Pancreas (tissue), 10 donors: ENCODE measurements at regions not wholly inside any gene's neighbourhood (a gene's known extent, or its start where the extent isn't known, plus 50 kb on each side); places are given as distances from the start of the nearest gene placed in this dataset.

ENCODE experiments used
- ATAC-seq, 4 donors: fragments of 200-7000 bp; cut with Tn5 transposase; one replicate each; pipeline versions ENCODE4 v1.8.0 to v1.9.1; 2020; ENCODE audit warnings: mild to moderate bottlenecking in 4 of 4, moderate library complexity in 4 of 4
- DNase-seq, 6 donors: peaks; one replicate each; pipeline ENCODE4 v3.0.0-alpha.2; 2020
- FAIRE-seq: peaks from 2 replicates; lab custom pipeline; 2012; peaks lifted over from hg19 to GRCh38; lab: Jason Lieb, UNC
- H3K27ac ChIP-seq, 4 donors: fragments of 200-600 bp; sonication (generic); 1 replicate in 3 of 4; 2 replicates in 1 of 4; pipeline versions ENCODE4 v1.5.0 to v1.8.0; 2020
- H3K27me3 ChIP-seq, 4 donors: fragments of 200-600 bp; one replicate each; pipeline ENCODE4 v1.8.0; 2021
- H3K36me3 ChIP-seq, 3 donors: fragments of 200-600 bp; sonication (generic) in 1 of 3; one replicate each; pipeline versions ENCODE4 v1.5.0 to v1.8.0; 2020 to 2021
- H3K4me1 ChIP-seq, 3 donors: fragments of 200-600 bp; one replicate each; pipeline ENCODE4 v1.8.0; 2021
- H3K4me3 ChIP-seq, 4 donors: fragments of 200-600 bp; sonication (generic) in 2 of 4; one replicate each; pipeline versions ENCODE4 v1.5.0 to v1.8.0; 2020 to 2021
- H3K9me3 ChIP-seq, 4 donors: fragments of 200-600 bp; one replicate each; pipeline ENCODE4 v1.8.0; 2021
- WGBS, 2 donors: extraction: QIAGEN DNeasy Blood & Tissue Kit; methylation state at CpG; one replicate each; pipeline ENCODE4 v1.1.7; 2013; 5-methylcytosine and 5-hydroxymethylcytosine counted together
- intact Hi-C, 3 donors: fragments of 100-400 bp; cut with DNase I; formaldehyde crosslinking; loops; one replicate each; pipeline versions ENCODE4 v1.11.1 to v1.14.2; 2022
- TF ChIP-seq, protein P1 (sequence below), 4 donors: fragments of 200-600 bp; sonication (generic) in 3 of 4; IDR thresholded peaks; one replicate each; pipeline versions ENCODE4 v1.5.0 to v1.8.0; 2021; ENCODE audit warnings: antibody characterized with exemption in 4 of 4
- donor health status: healthy with polysubstance abuse.
- donor health status: DM: no; HTN: no; CAD: no; lungs with moderate emphysema.
- donor health status: DM: no; HTN: no; CAD: no.
- donor health status: control.
- donor health status: control.
- donor health status: Bipolar disorder and iron deficiency.
- donor health status: DM: yes; HTN: yes; CAD: no.
- donor health status: DM: no; HTN: no; CAD: no.
- donor health status: DM: no; HTN: no; CAD: no.
- donor health status: DM: yes; HTN: yes; CAD: no.

DNA sequence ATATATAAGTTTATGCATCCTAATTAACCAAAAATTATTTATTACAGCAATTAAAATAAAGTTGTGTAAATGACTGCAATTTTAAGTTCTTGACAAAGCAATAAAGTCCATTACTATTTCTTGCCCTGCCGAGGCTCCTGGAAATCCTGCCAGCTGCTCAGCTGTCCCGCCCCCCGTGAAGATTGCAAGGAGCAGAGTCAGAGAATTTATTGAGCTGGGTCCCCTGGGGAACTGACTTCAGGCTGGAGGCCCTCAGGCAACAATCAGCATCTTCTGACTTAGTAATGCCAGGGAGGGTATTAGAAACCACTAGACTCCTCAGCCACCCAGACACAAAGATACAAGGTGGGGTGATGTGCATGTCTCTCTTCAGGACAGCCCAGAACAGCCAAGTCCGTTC is 92.3 kb downstream of the EDN3 start:
- WGBS, 2 donors: 28 to 42% methylated on average over 4 of the region's 4 CpGs

DNA sequence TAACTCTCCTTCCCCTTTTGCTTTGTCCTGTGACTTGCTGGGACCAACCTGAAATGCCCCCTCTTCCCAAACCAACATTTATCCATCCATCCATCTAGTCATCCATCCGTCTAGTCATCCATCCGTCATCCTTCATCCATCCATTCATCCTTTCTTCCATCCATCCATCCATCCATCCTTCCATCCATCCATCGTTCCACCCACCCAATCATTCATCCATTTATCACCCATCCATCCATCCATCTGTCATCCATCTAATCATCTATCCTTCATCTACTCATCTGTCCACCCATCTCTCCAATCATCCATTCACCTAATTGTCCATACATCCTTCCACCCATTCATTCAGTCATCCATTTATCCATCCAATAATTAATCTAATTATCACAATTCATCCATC is 92.7 kb downstream of the EDN3 start:
- Histone ChIP-seq H3K9me3 (no peaks in the 10 kb centered on the region), H3K4me1 (no peaks in the 10 kb centered on the region), H3K4me3 (no peak overlapping the region), H3K27me3 (no peaks in the 10 kb centered on the region), H3K27ac (no peak overlapping the region), H3K36me3 (no peaks in the 10 kb centered on the region)
- TF ChIP-seq, protein P1, sequence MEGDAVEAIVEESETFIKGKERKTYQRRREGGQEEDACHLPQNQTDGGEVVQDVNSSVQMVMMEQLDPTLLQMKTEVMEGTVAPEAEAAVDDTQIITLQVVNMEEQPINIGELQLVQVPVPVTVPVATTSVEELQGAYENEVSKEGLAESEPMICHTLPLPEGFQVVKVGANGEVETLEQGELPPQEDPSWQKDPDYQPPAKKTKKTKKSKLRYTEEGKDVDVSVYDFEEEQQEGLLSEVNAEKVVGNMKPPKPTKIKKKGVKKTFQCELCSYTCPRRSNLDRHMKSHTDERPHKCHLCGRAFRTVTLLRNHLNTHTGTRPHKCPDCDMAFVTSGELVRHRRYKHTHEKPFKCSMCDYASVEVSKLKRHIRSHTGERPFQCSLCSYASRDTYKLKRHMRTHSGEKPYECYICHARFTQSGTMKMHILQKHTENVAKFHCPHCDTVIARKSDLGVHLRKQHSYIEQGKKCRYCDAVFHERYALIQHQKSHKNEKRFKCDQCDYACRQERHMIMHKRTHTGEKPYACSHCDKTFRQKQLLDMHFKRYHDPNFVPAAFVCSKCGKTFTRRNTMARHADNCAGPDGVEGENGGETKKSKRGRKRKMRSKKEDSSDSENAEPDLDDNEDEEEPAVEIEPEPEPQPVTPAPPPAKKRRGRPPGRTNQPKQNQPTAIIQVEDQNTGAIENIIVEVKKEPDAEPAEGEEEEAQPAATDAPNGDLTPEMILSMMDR (IDR thresholded peaks at IDR 0.05): no peak
- no peak for FAIRE-seq
- intact Hi-C loops: no loop called here
- WGBS, 2 donors: 63 to 74% methylated on average over 3 of the region's 3 CpGs
- no peak for ATAC-seq
- no peak for DNase-seq

More for the DNA sequence above, 92.3 kb downstream of the EDN3 start:
- no peak overlapping the region for H3K4me3 ChIP-seq
- H3K27me3 ChIP-seq: no peaks in the 10 kb centered on the region
- TF ChIP-seq, protein P1 (IDR thresholded peaks at IDR 0.05): no peak
- H3K9me3 ChIP-seq: no peaks in the 10 kb centered on the region
- H3K27ac ChIP-seq: no peak overlapping the region
- DNase-seq (no peak), ATAC-seq (no peak), FAIRE-seq (no peak)
- H3K36me3 ChIP-seq: no peaks in the 10 kb centered on the region
- H3K4me1 ChIP-seq: no peaks in the 10 kb centered on the region
- intact Hi-C loops: no loop called here

DNA sequence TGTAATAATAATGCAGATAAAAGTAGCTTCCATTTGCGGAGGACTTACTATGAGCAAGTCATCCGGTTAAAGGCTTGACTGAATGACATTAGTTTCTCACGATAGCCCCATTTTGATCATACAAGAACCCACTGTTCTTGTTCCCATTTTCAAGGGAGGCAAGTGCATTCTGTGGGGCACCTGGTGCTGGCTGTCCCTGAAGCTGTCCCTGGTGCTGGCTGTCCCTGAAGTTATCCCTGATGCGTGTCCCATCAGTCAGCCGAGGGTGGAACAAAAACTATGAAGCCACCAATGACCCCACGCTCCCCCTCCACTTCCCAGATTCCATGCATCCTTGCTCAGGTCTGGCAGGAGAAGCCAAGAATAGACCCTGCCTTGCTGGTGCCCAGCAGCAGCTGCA is 95.3 kb downstream of the EDN3 start:
- 61 to 77% methylated on average over 6 of the region's 6 CpGs for WGBS, 2 donors
- no peak for ATAC-seq
- no peak overlapping the region for H3K4me3 ChIP-seq
- DNase-seq: no peak
- FAIRE-seq: no peak
- H3K27me3 ChIP-seq: no peaks in the 10 kb centered on the region
- TF ChIP-seq, protein P1 (IDR thresholded peaks at IDR 0.05): no peak
- H3K9me3 ChIP-seq: no peaks in the 10 kb centered on the region
- H3K4me1 ChIP-seq: no peaks in the 10 kb centered on the region
- no peak overlapping the region for H3K27ac ChIP-seq
- intact Hi-C loops: no loop called here
- H3K36me3 ChIP-seq: no peaks in the 10 kb centered on the region

DNA sequence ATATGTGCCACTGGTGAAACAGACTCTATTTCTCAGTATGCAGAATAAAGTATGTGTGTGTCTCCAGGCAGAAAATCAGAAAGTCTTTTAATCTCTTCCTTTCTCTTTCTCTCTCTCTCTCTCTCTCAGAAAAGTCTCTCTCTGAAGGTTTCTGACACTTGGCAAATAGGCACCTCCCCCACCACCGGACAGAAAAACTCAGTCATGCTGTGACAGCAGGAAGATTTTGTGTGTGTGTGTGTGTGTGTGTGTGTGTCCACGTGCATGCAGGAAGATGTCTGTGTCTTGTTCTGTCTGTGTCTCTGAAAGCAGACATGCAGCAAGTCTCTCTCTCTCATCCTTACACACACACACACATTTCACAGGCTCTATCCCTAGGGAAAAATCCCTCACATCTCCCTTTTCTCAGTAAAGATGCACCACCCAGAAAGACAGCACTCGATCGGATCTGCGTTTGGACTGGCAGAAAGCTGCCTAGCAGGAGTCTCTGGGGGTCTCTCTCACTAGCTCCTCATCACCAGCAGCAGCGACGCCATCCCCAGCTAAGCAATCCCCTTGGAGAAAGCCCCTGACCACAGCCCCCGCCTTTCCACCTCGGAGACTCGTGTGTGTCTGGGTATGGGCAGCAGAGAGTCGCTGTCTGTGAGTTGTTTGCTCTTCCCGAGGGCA is 98.3 kb downstream of the EDN3 start:
- Histone ChIP-seq H3K9me3 (no peaks in the 10 kb centered on the region), H3K4me3 (no peak overlapping the region), H3K27me3 (peaks cover 0 to 2% (median 0%) of the 10 kb centered on the region in 4 donors), H3K27ac (no peak overlapping the region), H3K4me1 (peaks cover 5 to 9% (median 6%) of the 10 kb centered on the region in 3 donors), H3K36me3 (no peaks in the 10 kb centered on the region)
- TF ChIP-seq, protein P1 (IDR thresholded peaks at IDR 0.05): no peak
- ATAC-seq (no peak), FAIRE-seq (no peak), DNase-seq (no peak)
- intact Hi-C loops: no loop called here
- WGBS, 2 donors: 32 to 34% methylated on average over 12 of the region's 12 CpGs

DNA sequence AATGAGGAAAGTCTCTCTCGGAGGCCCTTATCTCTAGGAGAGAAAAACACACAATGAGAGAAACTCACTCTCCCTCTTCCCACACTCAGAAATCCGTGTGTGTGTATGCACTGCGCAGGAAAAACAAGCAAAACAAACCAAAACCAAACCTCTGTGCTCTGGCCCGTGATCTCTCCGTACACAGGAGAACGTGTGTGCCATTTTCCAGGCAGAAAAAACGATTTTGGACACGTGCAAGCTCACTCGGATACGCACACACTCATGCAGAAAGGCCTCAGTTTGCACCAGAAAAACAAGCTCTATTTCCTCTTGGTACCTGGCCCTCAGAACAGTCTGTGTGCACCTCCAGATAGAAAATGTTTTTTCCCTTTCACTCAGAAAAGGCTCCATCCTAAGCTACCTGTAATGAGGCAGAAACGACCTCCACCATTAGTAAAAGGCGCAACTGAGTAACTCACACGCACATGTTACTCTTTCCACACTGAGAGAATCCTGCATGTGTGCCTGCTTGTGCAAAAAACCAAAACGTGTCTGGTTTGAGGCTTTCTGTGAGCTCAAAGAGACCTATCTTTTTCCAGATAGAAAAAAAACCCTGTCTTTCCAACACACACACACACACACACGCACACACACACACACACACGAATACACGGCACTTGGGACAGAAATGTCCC is 99.2 kb downstream of the EDN3 start:
- TF ChIP-seq, protein P1 (IDR thresholded peaks at IDR 0.05): no peak
- Histone ChIP-seq H3K4me1 (peaks cover 5 to 9% (median 6%) of the 10 kb centered on the region in 3 donors), H3K36me3 (no peaks in the 10 kb centered on the region), H3K27me3 (peaks cover 0 to 9% (median 1%) of the 10 kb centered on the region in 4 donors), H3K4me3 (no peak overlapping the region), H3K9me3 (no peaks in the 10 kb centered on the region), H3K27ac (no peak overlapping the region)
- WGBS, 2 donors: 40 to 41% methylated on average over 17 of the region's 17 CpGs
- FAIRE-seq (no peak), DNase-seq (no peak), ATAC-seq (no peak)
- intact Hi-C loops: loop anchor here in 2 of 3 donors (5.0 to 10.0 kb wide), 2 partner anchors 312 to 315 kb away; no protein-coding TSS in a partner anchor
